Lung (tissue), 11 donors: ENCODE measurements at regions not wholly inside any gene's neighbourhood (a gene's known extent, or its start where the extent isn't known, plus 50 kb on each side); places are given as distances from the start of the nearest gene placed in this dataset.

Experiments used
- ATAC-seq: fragments of 200-7000 bp; cut with Tn5 transposase; one replicate; pipeline ENCODE4 v1.9.1; 2020; ENCODE audit warnings: moderate number of reproducible peaks; ENCODE audit not compliant: insufficient read depth, low FRiP score
- DNase-seq, 3 donors: peaks; one replicate each; pipeline ENCODE4 v3.0.0-alpha.2; 2013 to 2017
- H3K27ac ChIP-seq, 2 donors: one replicate each; pipeline ENCODE4 v1.5.1; 2013; ENCODE audit warnings: mild to moderate bottlenecking in 2 of 2, moderate library complexity in 2 of 2, control low read depth in 1 of 2, inconsistent platforms in 1 of 2, low read depth in 1 of 2, low read length in 1 of 2
- H3K27me3 ChIP-seq, 3 donors: one replicate each; pipeline ENCODE4 v1.5.1; 2013; ENCODE audit warnings: low read length in 2 of 3; ENCODE audit not compliant: control insufficient read depth in 3 of 3, insufficient read depth in 3 of 3
- H3K36me3 ChIP-seq, 4 donors: one replicate each; pipeline ENCODE4 v1.5.1; 2013; ENCODE audit warnings: low read length in 4 of 4, mild to moderate bottlenecking in 1 of 4, moderate library complexity in 1 of 4; ENCODE audit not compliant: control insufficient read depth in 4 of 4, insufficient read depth in 4 of 4
- H3K4me1 ChIP-seq, 5 donors: one replicate each; pipeline ENCODE4 v1.5.1; 2013; ENCODE audit warnings: low read length in 5 of 5, mild to moderate bottlenecking in 2 of 5, moderate library complexity in 1 of 5; ENCODE audit not compliant: control insufficient read depth in 5 of 5, insufficient read depth in 5 of 5
- H3K4me3 ChIP-seq: one replicate; pipeline ENCODE4 v1.5.1; 2013; ENCODE audit warnings: mild to moderate bottlenecking, control low read depth, moderate library complexity
- H3K9ac ChIP-seq, 2 donors: one replicate each; pipeline ENCODE4 v1.5.1; 2013; ENCODE audit warnings: low read length in 2 of 2, control low read depth in 1 of 2; ENCODE audit not compliant: insufficient read depth in 1 of 2
- H3K9me3 ChIP-seq, 4 donors: one replicate each; pipeline ENCODE4 v1.5.1; 2013; ENCODE audit warnings: low read length in 3 of 4, mild to moderate bottlenecking in 1 of 4, moderate library complexity in 1 of 4; ENCODE audit not compliant: control insufficient read depth in 4 of 4, insufficient read depth in 3 of 4
- WGBS, 2 donors: extraction: QIAGEN DNeasy Blood & Tissue Kit; methylation state at CpG; one replicate each; pipeline ENCODE4 v1.1.7; 2013; 5-methylcytosine and 5-hydroxymethylcytosine counted together
- TF ChIP-seq, protein P1 (sequence below): IDR thresholded peaks from 2 replicates; pipeline ENCODE4 v1.5.1; 2012; ENCODE audit warnings: mild to moderate bottlenecking; ENCODE audit errors: control extremely low read depth, extremely low read depth
- donor health status: control.
- donor health status: control.
- donor health status: Bipolar disorder and iron deficiency.
- donor health status: healthy.
- donor health status: DM: yes; HTN: yes; CAD: no.

DNA sequence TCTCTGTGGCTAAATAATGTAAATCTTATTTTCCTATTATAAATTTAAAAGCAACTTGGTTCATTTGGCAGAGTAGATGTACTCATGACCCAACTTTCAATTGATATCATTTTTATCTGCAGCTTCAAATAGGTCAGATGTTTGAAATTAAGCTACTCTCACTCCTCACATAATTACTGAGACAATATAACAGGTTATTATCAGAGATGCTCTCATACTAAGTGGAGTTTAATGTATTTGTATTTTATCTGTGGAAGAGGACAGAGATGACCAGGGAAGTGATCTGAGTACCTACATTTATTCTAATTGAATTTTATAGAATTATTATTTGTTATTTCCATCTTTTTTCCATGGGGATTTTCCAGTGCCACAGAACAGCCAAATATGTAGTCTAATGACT, 177.4 kb upstream of the PRLR start:
- ATAC-seq (no peak), DNase-seq (no peak)
- H3K36me3 ChIP-seq, result no peaks in the 10 kb centered on the region
- H3K4me1 ChIP-seq, result no peaks in the 10 kb centered on the region
- H3K27me3 ChIP-seq, result no peaks in the 10 kb centered on the region
- no peak overlapping the region for H3K27ac ChIP-seq
- TF ChIP-seq, protein P1, sequence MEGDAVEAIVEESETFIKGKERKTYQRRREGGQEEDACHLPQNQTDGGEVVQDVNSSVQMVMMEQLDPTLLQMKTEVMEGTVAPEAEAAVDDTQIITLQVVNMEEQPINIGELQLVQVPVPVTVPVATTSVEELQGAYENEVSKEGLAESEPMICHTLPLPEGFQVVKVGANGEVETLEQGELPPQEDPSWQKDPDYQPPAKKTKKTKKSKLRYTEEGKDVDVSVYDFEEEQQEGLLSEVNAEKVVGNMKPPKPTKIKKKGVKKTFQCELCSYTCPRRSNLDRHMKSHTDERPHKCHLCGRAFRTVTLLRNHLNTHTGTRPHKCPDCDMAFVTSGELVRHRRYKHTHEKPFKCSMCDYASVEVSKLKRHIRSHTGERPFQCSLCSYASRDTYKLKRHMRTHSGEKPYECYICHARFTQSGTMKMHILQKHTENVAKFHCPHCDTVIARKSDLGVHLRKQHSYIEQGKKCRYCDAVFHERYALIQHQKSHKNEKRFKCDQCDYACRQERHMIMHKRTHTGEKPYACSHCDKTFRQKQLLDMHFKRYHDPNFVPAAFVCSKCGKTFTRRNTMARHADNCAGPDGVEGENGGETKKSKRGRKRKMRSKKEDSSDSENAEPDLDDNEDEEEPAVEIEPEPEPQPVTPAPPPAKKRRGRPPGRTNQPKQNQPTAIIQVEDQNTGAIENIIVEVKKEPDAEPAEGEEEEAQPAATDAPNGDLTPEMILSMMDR, result no peak
- H3K9me3 ChIP-seq, result peaks cover 0 to 4% (median 0%) of the 10 kb centered on the region in 4 donors
- no peak overlapping the region for H3K9ac ChIP-seq
- no peak overlapping the region for H3K4me3 ChIP-seq

DNA sequence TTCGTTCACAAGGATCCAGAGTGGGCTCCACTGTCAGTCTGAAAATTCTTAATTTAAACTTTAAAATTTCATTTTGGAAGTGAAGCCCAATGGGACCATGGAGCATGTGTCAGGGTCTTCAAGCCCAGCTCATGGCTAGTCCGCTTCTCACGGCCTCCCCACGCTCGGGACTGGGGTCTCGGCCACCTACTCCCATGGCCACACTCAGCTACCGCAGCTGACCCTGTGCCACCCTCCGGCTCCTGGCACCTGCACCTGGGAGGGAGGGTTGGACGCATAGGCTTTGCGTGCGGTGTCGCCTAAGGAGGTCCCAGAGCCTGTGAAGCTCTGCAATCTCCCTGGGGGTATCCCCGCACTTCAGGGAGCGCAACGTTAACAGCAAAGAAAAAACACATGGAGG, 175.7 kb upstream of the PRLR start:
- Histone ChIP-seq H3K27ac (no peak overlapping the region), H3K27me3 (no peaks in the 10 kb centered on the region), H3K4me1 (no peaks in the 10 kb centered on the region), H3K4me3 (no peak overlapping the region), H3K36me3 (no peaks in the 10 kb centered on the region), H3K9me3 (peaks cover 0 to 4% (median 0%) of the 10 kb centered on the region in 4 donors), H3K9ac (no peak overlapping the region)
- DNase-seq (no peak), ATAC-seq (no peak)
- TF ChIP-seq, protein P1, result no peak
- WGBS, 2 donors, result 96% methylated on average over 15 of the region's 15 CpGs

DNA sequence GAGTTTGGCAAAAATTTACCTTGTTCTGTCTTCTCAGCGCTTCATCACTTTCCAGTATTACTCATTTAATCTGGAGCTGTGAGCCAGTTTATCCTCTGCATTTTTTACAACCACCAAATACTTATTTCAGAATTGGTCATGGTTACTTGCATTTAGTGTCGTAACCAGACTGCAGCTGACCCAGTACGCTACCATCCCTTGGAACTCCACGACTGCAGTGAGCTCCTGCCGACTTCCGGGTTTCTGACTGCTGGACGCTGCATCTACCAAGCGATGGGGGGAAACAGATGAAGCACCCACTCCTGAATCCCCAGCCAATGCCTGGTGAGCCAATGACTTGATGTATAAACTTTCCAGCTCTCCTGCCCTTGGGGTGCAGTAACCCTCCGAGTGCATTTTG, 174.4 kb upstream of the PRLR start:
- H3K9ac ChIP-seq, result no peak overlapping the region
- H3K4me1 ChIP-seq, result no peaks in the 10 kb centered on the region
- H3K27ac ChIP-seq, result no peak overlapping the region
- TF ChIP-seq, protein P1, result no peak
- WGBS, 2 donors, result 95 to 97% methylated on average over 9 of the region's 9 CpGs
- H3K36me3 ChIP-seq, result no peaks in the 10 kb centered on the region
- no peak overlapping the region for H3K4me3 ChIP-seq
- DNase-seq, result no peak
- no peak for ATAC-seq
- no peaks in the 10 kb centered on the region for H3K27me3 ChIP-seq
- peaks cover 0 to 4% (median 0%) of the 10 kb centered on the region in 4 donors for H3K9me3 ChIP-seq

DNA sequence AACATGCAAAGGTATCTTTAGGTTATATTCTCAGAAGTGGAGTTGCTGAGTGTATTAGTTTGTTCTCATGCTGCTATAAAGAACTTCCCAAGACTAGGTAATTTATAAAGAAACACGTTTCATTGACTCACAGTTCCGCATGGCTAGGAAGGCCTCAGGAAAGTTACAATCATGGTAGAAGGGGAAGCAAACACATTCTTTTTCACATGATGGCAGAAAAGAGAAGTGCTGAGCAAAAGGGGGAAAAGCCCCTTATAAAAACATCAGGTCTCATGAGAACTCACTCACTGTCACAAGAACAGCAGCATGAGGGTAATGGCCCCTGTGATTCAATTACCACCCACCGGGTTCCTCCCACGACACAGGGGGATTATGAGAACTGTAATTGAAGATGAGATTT, 163.6 kb upstream of the PRLR start:
- TF ChIP-seq, protein P1, result no peak
- Histone ChIP-seq H3K36me3 (no peaks in the 10 kb centered on the region), H3K27ac (no peak overlapping the region), H3K27me3 (no peaks in the 10 kb centered on the region), H3K4me3 (no peak overlapping the region), H3K9me3 (no peaks in the 10 kb centered on the region), H3K4me1 (no peaks in the 10 kb centered on the region), H3K9ac (no peak overlapping the region)
- DNase-seq (no peak), ATAC-seq (no peak)
- 69 to 82% methylated on average over 4 of the region's 4 CpGs for whole genome bisulfite sequencing, 2 donors
